ENCODE measurements at regions not wholly inside any gene's neighbourhood (a gene's known extent, or its start where the extent isn't known, plus 50 kb on each side); places are given as distances from the start of the nearest gene placed in this dataset.

GRCh38 chr1:81326212-81326611 lies 474.5 kb upstream of the ADGRL2 start:
- Histone ChIP-seq H3K79me2 (ENCODE audit: insufficient read depth, low read length) (no peaks in the 10 kb centered on the region), H3K36me3 (ENCODE audit: low read length) (no peaks in the 10 kb centered on the region), H3K4me3 (ENCODE audit: insufficient read depth, low read length, poor library complexity, severe bottlenecking) (no peak overlapping the region), H3K27me3 (ENCODE audit: low read length) (no peaks in the 10 kb centered on the region), H3K9ac (ENCODE audit: low read length) (no peak overlapping the region), H3K4me2 (ENCODE audit: low read depth, low read length, poor library complexity, severe bottlenecking) (no peak overlapping the region), H3K9me2 (replicated peaks; ENCODE audit: insufficient read depth, low read length) (no peaks in the 10 kb centered on the region), H4K20me1 (ENCODE audit: low read depth, low read length) (no peaks in the 10 kb centered on the region), H2AFZ (ENCODE audit: low read depth, low read length, severe bottlenecking) (no peak overlapping the region), H3F3A (ENCODE audit: insufficient read depth) (no peaks in the 10 kb centered on the region), H3K27ac (ENCODE audit: low read depth, low read length) (no peak overlapping the region), H3K9me3 (ENCODE audit: insufficient read depth, low read length) (no peaks in the 10 kb centered on the region)
- TF ChIP-seq CTCF (IDR thresholded peaks at IDR 0.05; ENCODE audit: insufficient read depth, low read length, poor library complexity, severe bottlenecking) = no peak
- TF ChIP-seq EZH2phosphoT487 (conservative IDR thresholded peaks at IDR 0.05; ENCODE audit: low read length) = no peak

- Histone ChIP-seq H4K20me1 (ENCODE audit: low read depth, low read length) (no peaks in the 10 kb centered on the region), H3K27me3 (ENCODE audit: low read length) (no peaks in the 10 kb centered on the region), H3K79me2 (ENCODE audit: insufficient read depth, low read length) (no peaks in the 10 kb centered on the region), H2AFZ (ENCODE audit: low read depth, low read length, severe bottlenecking) (no peak overlapping the region), H3K36me3 (ENCODE audit: low read length) (no peaks in the 10 kb centered on the region), H3K9me2 (replicated peaks; ENCODE audit: insufficient read depth, low read length) (no peaks in the 10 kb centered on the region), H3K9ac (ENCODE audit: low read length) (no peak overlapping the region), H3K4me2 (ENCODE audit: low read depth, low read length, poor library complexity, severe bottlenecking) (no peak overlapping the region), H3K4me3 (ENCODE audit: insufficient read depth, low read length, poor library complexity, severe bottlenecking) (no peak overlapping the region), H3K9me3 (ENCODE audit: insufficient read depth, low read length) (no peaks in the 10 kb centered on the region), H3K27ac (ENCODE audit: low read depth, low read length) (no peak overlapping the region), H3F3A (ENCODE audit: insufficient read depth) (no peaks in the 10 kb centered on the region)
- TF ChIP-seq EZH2phosphoT487 (conservative IDR thresholded peaks at IDR 0.05; ENCODE audit: low read length) (no peak), CTCF (IDR thresholded peaks at IDR 0.05; ENCODE audit: insufficient read depth, low read length, poor library complexity, severe bottlenecking) (no peak)
Observed at GRCh38 chr1:81325397-81325796, 475.3 kb upstream of the ADGRL2 start.

DNA sequence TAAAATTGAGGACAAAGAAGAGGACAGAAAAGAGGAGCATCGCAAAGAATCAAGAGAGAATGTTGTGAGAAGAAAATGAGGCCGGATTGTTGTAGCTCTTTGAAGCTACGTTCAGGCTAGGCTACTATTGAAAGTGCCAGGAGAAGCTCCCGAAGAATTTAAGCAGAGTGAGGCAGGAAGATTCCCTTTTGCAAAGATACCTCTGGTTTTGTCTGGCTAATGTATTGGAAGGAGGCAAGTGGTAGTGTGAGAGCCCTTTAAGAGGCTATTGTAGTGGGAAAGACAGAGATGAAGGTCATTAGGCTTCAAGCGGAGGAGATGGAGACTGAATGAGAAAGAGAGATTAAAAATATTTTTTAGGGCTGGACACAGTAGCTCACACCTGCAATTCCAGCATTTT lies 476.9 kb upstream of the ADGRL2 start:
- H3K9me3 ChIP-seq (ENCODE audit: insufficient read depth, low read length) = no peaks in the 10 kb centered on the region
- H3K9ac ChIP-seq (ENCODE audit: low read length) = no peak overlapping the region
- H3K27ac ChIP-seq (ENCODE audit: low read depth, low read length) = no peak overlapping the region
- H3K4me2 ChIP-seq (ENCODE audit: low read depth, low read length, poor library complexity, severe bottlenecking) = no peak overlapping the region
- no peaks in the 10 kb centered on the region for H3K27me3 ChIP-seq (ENCODE audit: low read length)
- H3K4me3 ChIP-seq (ENCODE audit: insufficient read depth, low read length, poor library complexity, severe bottlenecking) = no peak overlapping the region
- TF ChIP-seq CTCF (IDR thresholded peaks at IDR 0.05; ENCODE audit: insufficient read depth, low read length, poor library complexity, severe bottlenecking) = no peak
- no peak for TF ChIP-seq EZH2phosphoT487 (conservative IDR thresholded peaks at IDR 0.05; ENCODE audit: low read length)
- H3K79me2 ChIP-seq (ENCODE audit: insufficient read depth, low read length) = no peaks in the 10 kb centered on the region
- H3F3A ChIP-seq (ENCODE audit: insufficient read depth) = no peaks in the 10 kb centered on the region
- no peaks in the 10 kb centered on the region for H3K36me3 ChIP-seq (ENCODE audit: low read length)
- H4K20me1 ChIP-seq (ENCODE audit: low read depth, low read length) = no peaks in the 10 kb centered on the region
- H2AFZ ChIP-seq (ENCODE audit: low read depth, low read length, severe bottlenecking) = peak overlapping the region; percentile 26
- H3K9me2 ChIP-seq (replicated peaks; ENCODE audit: insufficient read depth, low read length) = no peaks in the 10 kb centered on the region

DNA sequence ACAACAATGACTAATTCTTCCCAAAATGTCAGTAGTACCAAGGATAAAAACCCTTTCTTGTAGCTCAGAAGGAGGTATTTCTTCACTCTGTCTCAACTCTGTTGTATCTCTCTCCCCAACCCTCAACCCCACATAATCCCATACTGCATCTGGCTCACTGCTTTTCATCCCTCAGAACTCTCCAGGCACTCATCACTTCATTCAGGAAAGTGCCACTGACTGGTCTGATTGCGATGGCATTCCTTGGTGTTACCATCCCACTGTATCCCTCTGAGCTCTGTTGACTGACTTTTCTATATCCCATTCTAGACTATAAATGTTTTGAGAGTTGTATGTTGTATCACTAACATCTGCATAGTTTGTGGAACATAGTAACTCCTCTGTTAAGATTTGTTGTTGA lies 483.5 kb upstream of the ADGRL2 start:
- Histone ChIP-seq H3K4me2 (ENCODE audit: low read depth, low read length, poor library complexity, severe bottlenecking) (no peak overlapping the region), H3K4me3 (ENCODE audit: insufficient read depth, low read length, poor library complexity, severe bottlenecking) (no peak overlapping the region), H3K9me2 (replicated peaks; ENCODE audit: insufficient read depth, low read length) (no peaks in the 10 kb centered on the region), H3F3A (ENCODE audit: insufficient read depth) (no peaks in the 10 kb centered on the region), H3K9ac (ENCODE audit: low read length) (no peak overlapping the region), H3K9me3 (ENCODE audit: insufficient read depth, low read length) (no peaks in the 10 kb centered on the region), H3K79me2 (ENCODE audit: insufficient read depth, low read length) (no peaks in the 10 kb centered on the region), H3K36me3 (ENCODE audit: low read length) (no peaks in the 10 kb centered on the region), H2AFZ (ENCODE audit: low read depth, low read length, severe bottlenecking) (no peak overlapping the region), H3K27ac (ENCODE audit: low read depth, low read length) (no peak overlapping the region), H4K20me1 (ENCODE audit: low read depth, low read length) (no peaks in the 10 kb centered on the region), H3K27me3 (ENCODE audit: low read length) (no peaks in the 10 kb centered on the region)
- TF ChIP-seq CTCF (IDR thresholded peaks at IDR 0.05; ENCODE audit: insufficient read depth, low read length, poor library complexity, severe bottlenecking) (no peak), EZH2phosphoT487 (conservative IDR thresholded peaks at IDR 0.05; ENCODE audit: low read length) (no peak)

Measured in SU-DHL-6 (cell line).